Cardiac muscle cell (in vitro differentiated cells and primary cell): ENCODE measurements at regions not wholly inside any gene's neighbourhood (a gene's known extent, or its start where the extent isn't known, plus 50 kb on each side); places are given as distances from the start of the nearest gene placed in this dataset.

Experiments used
- DNase-seq, 2 donors: peaks; one replicate each; pipeline versions ENCODE4 v3.0.0 to v3.0.0-alpha.2; 2010 to 2017; ENCODE audit warnings: low read depth in 1 of 2, low spot score in 1 of 2
- H3K27ac ChIP-seq: fragments of 200-600 bp; sonication (generic); 2 replicates; pipeline ENCODE4 v1.5.1; 2016
- H3K27me3 ChIP-seq: fragments of 200-600 bp; sonication (generic); 2 replicates; pipeline ENCODE4 v1.6.0; 2016; ENCODE audit warnings: control low read depth
- H3K36me3 ChIP-seq: fragments of 200-600 bp; sonication (generic); 2 replicates; pipeline ENCODE4 v1.5.1; 2016; ENCODE audit warnings: control low read depth
- H3K4me1 ChIP-seq: fragments of 200-600 bp; sonication (generic); 2 replicates; pipeline ENCODE4 v1.8.1; 2017; ENCODE audit warnings: low read depth, mild to moderate bottlenecking, mixed run types
- H3K4me3 ChIP-seq: fragments of 200-600 bp; sonication (generic); 2 replicates; pipeline ENCODE4 v1.5.1; 2016; ENCODE audit warnings: mild to moderate bottlenecking
- H3K9me3 ChIP-seq: fragments of 200-600 bp; sonication (generic); 2 replicates; pipeline ENCODE4 v1.5.1; 2017; ENCODE audit warnings: low read depth, mild to moderate bottlenecking, control low read depth
- CTCF ChIP-seq: IDR thresholded peaks from 2 replicates; pipeline ENCODE4 v1.5.1; 2012; ENCODE audit warnings: low read depth, mild to moderate bottlenecking, low read length

DNA sequence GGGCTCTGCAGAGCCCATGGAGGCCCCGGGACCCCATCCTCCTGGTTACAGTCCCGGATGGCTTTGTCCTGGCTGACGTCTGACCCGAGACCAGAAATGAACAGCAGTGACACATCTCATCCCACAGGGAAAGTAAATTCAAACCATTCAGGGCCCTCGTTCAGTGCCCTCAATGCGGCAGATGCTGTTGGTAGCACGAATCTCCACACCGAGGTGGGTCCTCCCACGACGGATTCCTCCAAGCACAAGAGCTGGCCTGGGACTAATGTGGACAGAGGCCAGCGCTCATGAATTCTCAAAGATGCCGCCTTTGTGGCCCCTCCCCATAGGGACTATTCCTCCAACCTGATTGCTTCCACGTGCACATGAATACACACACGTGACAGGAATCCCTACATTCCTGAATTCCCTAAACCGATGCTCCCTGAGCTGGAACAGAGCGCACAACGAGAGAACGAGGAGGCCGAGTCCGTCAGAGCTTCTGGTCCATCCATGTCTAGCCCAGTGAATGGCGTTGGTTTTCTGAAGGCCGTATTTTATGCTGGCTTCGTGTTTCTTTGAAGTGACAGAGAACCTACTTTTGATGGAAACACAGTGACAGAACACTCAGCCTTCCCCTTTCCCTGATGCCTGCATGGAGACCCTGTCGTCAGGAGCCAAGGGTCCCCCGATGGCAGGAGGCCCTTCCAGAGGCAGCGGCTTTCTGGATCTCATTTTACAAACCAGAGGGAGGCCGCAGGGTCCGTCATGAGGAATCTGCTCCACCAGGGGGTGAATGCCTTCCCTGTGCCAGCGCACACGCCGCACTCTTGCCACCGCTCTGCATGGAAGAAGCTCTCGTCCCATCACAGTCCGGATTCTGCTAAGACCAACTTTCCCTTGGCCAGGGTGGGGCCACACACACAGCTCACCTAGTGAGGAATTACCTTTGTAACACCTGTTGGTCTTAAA, 64.3 kb upstream of the SNTG2 start:
- Histone ChIP-seq H3K36me3 (no peaks in the 10 kb centered on the region), H3K4me1 (peaks cover 13% of the 10 kb centered on the region), H3K27ac (no peak overlapping the region), H3K4me3 (no peak overlapping the region), H3K9me3 (no peaks in the 10 kb centered on the region), H3K27me3 (peaks cover 53% of the 10 kb centered on the region)
- DNase-seq = no peak
- TF ChIP-seq CTCF = no peak

DNA sequence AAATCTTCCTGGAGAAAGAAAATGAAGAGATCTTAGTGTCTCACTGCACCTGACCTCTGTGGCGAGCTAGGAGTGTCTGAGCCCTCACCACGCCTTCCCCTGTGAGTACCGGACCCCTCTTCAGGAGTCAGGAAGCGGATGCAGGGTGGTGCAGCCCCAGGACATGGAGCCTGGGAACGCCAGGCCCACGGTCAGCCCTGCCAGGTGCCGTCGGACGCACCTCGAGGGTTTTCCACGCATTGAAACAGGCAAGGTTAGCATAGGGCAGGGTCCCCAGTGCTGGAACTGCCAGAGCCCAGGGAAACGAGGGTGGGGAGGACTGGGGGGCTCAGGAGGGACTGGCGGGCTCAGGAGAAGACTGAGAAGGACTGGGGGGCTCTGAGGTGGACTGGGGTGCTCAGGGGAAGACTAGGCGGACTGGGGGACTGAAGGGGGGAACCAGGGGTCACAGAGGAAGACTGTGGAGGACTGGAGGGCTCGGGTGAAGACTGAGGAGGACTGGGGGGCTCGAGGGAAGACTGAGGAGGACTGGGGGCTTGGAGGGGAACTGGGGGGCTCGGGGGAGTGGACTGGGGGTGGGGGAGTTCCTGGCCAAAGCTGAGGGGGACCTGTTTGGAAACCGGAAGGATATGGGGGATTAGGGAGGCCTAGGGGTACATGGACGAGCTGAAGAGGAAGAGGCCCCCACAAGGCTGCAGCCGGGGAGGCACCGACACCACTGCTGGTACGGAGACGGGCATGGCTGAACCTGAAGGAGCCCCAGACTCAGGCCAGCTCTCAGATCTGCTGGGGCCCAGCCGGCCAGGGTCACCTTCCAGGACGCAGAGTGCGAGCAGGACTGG, 65.2 kb upstream of the SNTG2 start:
- Histone ChIP-seq H3K27me3 (peaks cover 44% of the 10 kb centered on the region), H3K27ac (no peak overlapping the region), H3K36me3 (no peaks in the 10 kb centered on the region), H3K4me3 (no peak overlapping the region), H3K4me1 (peaks cover 13% of the 10 kb centered on the region), H3K9me3 (no peaks in the 10 kb centered on the region)
- no peak for TF ChIP-seq CTCF
- DNase-seq = no peak

DNA sequence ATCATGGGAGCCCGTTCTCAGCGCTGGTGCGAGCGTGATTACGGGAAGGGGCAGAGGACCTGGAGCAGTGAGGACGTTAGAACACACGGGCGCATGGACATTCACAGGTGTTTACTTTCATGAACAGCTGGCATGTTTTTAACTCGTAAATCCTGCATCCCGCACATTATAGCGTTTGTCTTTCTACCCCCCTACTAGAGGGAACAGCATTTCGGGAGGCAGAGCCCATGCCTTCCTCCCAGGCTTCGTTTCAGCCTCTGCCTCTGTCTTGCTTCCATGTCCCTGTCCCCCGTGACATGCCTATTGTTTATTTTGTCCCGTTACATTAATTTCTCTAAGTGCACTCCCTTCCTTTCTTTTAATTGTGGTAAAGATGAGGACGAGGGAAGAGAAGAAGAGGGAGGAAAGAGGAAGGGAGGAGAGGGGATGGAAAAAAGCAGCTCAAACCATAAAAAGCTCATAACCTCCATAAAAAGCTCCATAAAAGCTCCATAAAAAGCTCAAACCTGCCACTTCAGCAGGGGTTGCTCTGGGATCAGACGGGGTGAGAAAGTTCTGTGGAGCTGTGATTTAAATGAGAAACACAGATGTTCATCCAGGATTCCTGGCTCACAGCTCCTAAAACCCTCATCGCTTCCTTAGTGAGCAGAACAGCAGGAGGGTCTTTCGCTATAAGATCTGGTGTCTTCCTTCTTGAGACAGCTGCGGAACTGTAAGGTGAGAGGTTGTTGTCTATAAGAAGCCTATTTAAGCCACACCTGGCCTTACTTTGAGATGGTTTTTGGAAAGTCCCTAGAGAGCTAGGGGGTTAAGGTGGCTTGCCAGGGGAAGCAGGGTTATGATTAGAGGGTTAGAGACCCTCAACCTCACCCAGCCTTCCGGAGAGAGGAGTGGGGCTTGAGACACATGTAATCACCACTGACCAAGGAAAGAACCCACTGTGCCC, 66.6 kb upstream of the SNTG2 start:
- no peaks in the 10 kb centered on the region for H3K9me3 ChIP-seq
- H3K4me3 ChIP-seq = no peak overlapping the region
- no peak for TF ChIP-seq CTCF
- peaks cover 13% of the 10 kb centered on the region for H3K4me1 ChIP-seq
- H3K27me3 ChIP-seq = peaks cover 33% of the 10 kb centered on the region
- no peak overlapping the region for H3K27ac ChIP-seq
- no peak for DNase-seq
- no peaks in the 10 kb centered on the region for H3K36me3 ChIP-seq

GRCh38 chr2:883260-883802, 67.3 kb upstream of the SNTG2 start:
- H3K4me1 ChIP-seq = peaks cover 13% of the 10 kb centered on the region
- no peak overlapping the region for H3K4me3 ChIP-seq
- TF ChIP-seq CTCF = no peak
- H3K9me3 ChIP-seq = no peaks in the 10 kb centered on the region
- DNase-seq = no peak
- H3K36me3 ChIP-seq = no peaks in the 10 kb centered on the region
- H3K27ac ChIP-seq = no peak overlapping the region
- peaks cover 33% of the 10 kb centered on the region for H3K27me3 ChIP-seq
